HG03457 (cell line): ENCODE measurements at regions not wholly inside any gene's neighbourhood (a gene's known extent, or its start where the extent isn't known, plus 50 kb on each side); places are given as distances from the start of the nearest gene placed in this dataset.

ENCODE experiments used
- ATAC-seq: cut with Tn5 transposase; IDR thresholded peaks from one replicate; pipeline ENCODE4 v1.9.1; 2021; ENCODE audit warnings: moderate number of reproducible peaks; ENCODE audit not compliant: unreplicated experiment

GRCh38 chr14:76929927-76930326, 98.6 kb downstream of the IRF2BPL start:
- no peak for ATAC-seq

GRCh38 chr14:76927971-76928700, 100.4 kb downstream of the IRF2BPL start:
- no peak for ATAC-seq

GRCh38 chr14:76926521-76927251, 100.5 kb downstream of the LRRC74A start:
- no peak for ATAC-seq

GRCh38 chr14:76925097-76925441, 98.9 kb downstream of the LRRC74A start:
- ATAC-seq: no peak

GRCh38 chr14:76924371-76925096, 98.3 kb downstream of the LRRC74A start:
- ATAC-seq: no peak

GRCh38 chr14:76923431-76924370, 97.5 kb downstream of the LRRC74A start:
- no peak for ATAC-seq

GRCh38 chr14:76922584-76922983, 96.4 kb downstream of the LRRC74A start:
- no peak for ATAC-seq

- ATAC-seq: no peak
Observed at GRCh38 chr14:76922092-76922491, 95.9 kb downstream of the LRRC74A start.

GRCh38 chr14:76921088-76921399, 94.8 kb downstream of the LRRC74A start:
- no peak for ATAC-seq

- no peak for ATAC-seq
Observed at GRCh38 chr14:76920331-76921087, 94.3 kb downstream of the LRRC74A start.

- no peak for ATAC-seq
Observed at GRCh38 chr14:76919431-76920330, 93.5 kb downstream of the LRRC74A start.
